Esophagus muscularis mucosa (tissue), 4 donors: ENCODE measurements at regions not wholly inside any gene's neighbourhood (a gene's known extent, or its start where the extent isn't known, plus 50 kb on each side); places are given as distances from the start of the nearest gene placed in this dataset.

Source experiments
- DNase-seq: peaks from one replicate; pipeline ENCODE4 v3.0.0-alpha.2; 2017; ENCODE audit errors: extremely low spot score
- H3K27ac ChIP-seq, 4 donors: fragments of 200-600 bp; sonication (generic); replicated peaks in 1 of 4; 1 replicate in 3 of 4; 2 replicates in 1 of 4; pipeline ENCODE4 v1.5.1; 2016 to 2019; ENCODE audit warnings: mild to moderate bottlenecking in 1 of 4
- H3K27me3 ChIP-seq, 4 donors: fragments of 200-600 bp; sonication (generic); one replicate each; pipeline versions ENCODE4 v1.5.1 to v1.6.0; 2016 to 2019
- H3K36me3 ChIP-seq, 4 donors: fragments of 200-600 bp; sonication (generic); one replicate each; pipeline ENCODE4 v1.5.1; 2016 to 2019
- H3K4me1 ChIP-seq, 4 donors: fragments of 200-600 bp; sonication (generic); one replicate each; pipeline ENCODE4 v1.5.1; 2016 to 2019
- H3K4me3 ChIP-seq, 4 donors: fragments of 200-600 bp; sonication (generic); 1 replicate in 2 of 4; 2 replicates in 2 of 4; pipeline ENCODE4 v1.5.1; 2016 to 2019; ENCODE audit warnings: mild to moderate bottlenecking in 4 of 4, moderate library complexity in 1 of 4
- H3K9me3 ChIP-seq, 4 donors: fragments of 200-600 bp; sonication (generic); 1 replicate in 3 of 4; 2 replicates in 1 of 4; pipeline ENCODE4 v1.5.1; 2016 to 2019
- EP300 ChIP-seq: sonication (generic); formaldehyde crosslinking; IDR thresholded peaks from one replicate; pipeline ENCODE4 v1.6.1; 2017; ENCODE audit warnings: antibody characterized with exemption
- POLR2A ChIP-seq: fragments of 450-650 bp; IDR thresholded peaks from one replicate; pipeline ENCODE4 v1.6.1; 2017; ENCODE audit warnings: antibody characterized with exemption, moderate library complexity, mild to moderate bottlenecking, low read depth
- POLR2AphosphoS5 ChIP-seq, 2 donors: sonication (generic); formaldehyde crosslinking; IDR thresholded peaks; one replicate each; pipeline ENCODE4 v1.6.1; 2017; ENCODE audit warnings: antibody characterized with exemption in 2 of 2
- WGBS: methylation state at CpG from one replicate; pipeline ENCODE4 v1.1.5; 2018; 5-methylcytosine and 5-hydroxymethylcytosine counted together
- intact Hi-C: fragments of 100-400 bp; cut with DNase I; formaldehyde crosslinking; loops from one replicate; pipeline ENCODE4 v1.15.1; 2023
- TF ChIP-seq, protein P1 (sequence below), 3 experiments: fragments of 200-600 bp in 2 of 3; fragments of 450-650 bp in 1 of 3; sonication (generic) in 2 of 3; IDR thresholded peaks; one replicate each; pipeline ENCODE4 v1.5.1; 2017 to 2019; ENCODE audit warnings: antibody characterized with exemption in 3 of 3, mild to moderate bottlenecking in 2 of 3, moderate library complexity in 1 of 3

- no peak overlapping the region for H3K27ac ChIP-seq
- H3K9me3 ChIP-seq, result no peaks in the 10 kb centered on the region
- H3K4me3 ChIP-seq, result no peak overlapping the region
- no peaks in the 10 kb centered on the region for H3K27me3 ChIP-seq
- intact Hi-C loops, result loop anchor here (10.0 kb wide), 1 partner anchor 251 kb away; no protein-coding TSS in a partner anchor
- TF ChIP-seq, protein P1, sequence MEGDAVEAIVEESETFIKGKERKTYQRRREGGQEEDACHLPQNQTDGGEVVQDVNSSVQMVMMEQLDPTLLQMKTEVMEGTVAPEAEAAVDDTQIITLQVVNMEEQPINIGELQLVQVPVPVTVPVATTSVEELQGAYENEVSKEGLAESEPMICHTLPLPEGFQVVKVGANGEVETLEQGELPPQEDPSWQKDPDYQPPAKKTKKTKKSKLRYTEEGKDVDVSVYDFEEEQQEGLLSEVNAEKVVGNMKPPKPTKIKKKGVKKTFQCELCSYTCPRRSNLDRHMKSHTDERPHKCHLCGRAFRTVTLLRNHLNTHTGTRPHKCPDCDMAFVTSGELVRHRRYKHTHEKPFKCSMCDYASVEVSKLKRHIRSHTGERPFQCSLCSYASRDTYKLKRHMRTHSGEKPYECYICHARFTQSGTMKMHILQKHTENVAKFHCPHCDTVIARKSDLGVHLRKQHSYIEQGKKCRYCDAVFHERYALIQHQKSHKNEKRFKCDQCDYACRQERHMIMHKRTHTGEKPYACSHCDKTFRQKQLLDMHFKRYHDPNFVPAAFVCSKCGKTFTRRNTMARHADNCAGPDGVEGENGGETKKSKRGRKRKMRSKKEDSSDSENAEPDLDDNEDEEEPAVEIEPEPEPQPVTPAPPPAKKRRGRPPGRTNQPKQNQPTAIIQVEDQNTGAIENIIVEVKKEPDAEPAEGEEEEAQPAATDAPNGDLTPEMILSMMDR (IDR thresholded peaks at IDR 0.05), result peak; percentile 24 to 34 (median 31)
- no peak for TF ChIP-seq POLR2A
- no peaks in the 10 kb centered on the region for H3K36me3 ChIP-seq
- DNase-seq, result peak; percentile 14
- H3K4me1 ChIP-seq, result no peaks in the 10 kb centered on the region
Observed at GRCh38 chr3:160163229-160163878, 61.9 kb upstream of the C3orf80 start.

GRCh38 chr3:160168246-160168645, 57.0 kb upstream of the C3orf80 start:
- TF ChIP-seq EP300 (no peak), POLR2A (no peak), POLR2AphosphoS5 (IDR thresholded peaks at IDR 0.05) (no peak)
- TF ChIP-seq, protein P1 (IDR thresholded peaks at IDR 0.05), result no peak
- intact Hi-C loops, result loop anchor here (10.0 kb wide), 1 partner anchor 247 kb away; no protein-coding TSS in a partner anchor

GRCh38 chr3:160169139-160169976, 55.9 kb upstream of the C3orf80 start:
- Histone ChIP-seq H3K27ac (no peak overlapping the region), H3K36me3 (no peaks in the 10 kb centered on the region), H3K9me3 (no peaks in the 10 kb centered on the region), H3K27me3 (no peaks in the 10 kb centered on the region), H3K4me3 (no peak overlapping the region), H3K4me1 (no peaks in the 10 kb centered on the region)
- TF ChIP-seq, protein P1 (IDR thresholded peaks at IDR 0.05), result no peak
- no peak for TF ChIP-seq POLR2AphosphoS5 (IDR thresholded peaks at IDR 0.05)
- TF ChIP-seq EP300, result no peak
- TF ChIP-seq POLR2A, result no peak
- intact Hi-C loops, result loop anchor here (10.0 kb wide), 1 partner anchor 245 kb away; no protein-coding TSS in a partner anchor
- 66% methylated on average over 7 of the region's 7 CpGs for WGBS
- peak; percentile 91 for DNase-seq

More at GRCh38 chr3:160168246-160168645, 57.0 kb upstream of the C3orf80 start:
- Histone ChIP-seq H3K9me3 (no peaks in the 10 kb centered on the region), H3K27me3 (no peaks in the 10 kb centered on the region), H3K36me3 (no peaks in the 10 kb centered on the region), H3K4me3 (no peak overlapping the region), H3K27ac (no peak overlapping the region), H3K4me1 (no peaks in the 10 kb centered on the region)
- WGBS, result 87% methylated on average over 2 of the region's 2 CpGs
- no peak for DNase-seq

GRCh38 chr3:160170409-160171370, 54.5 kb upstream of the C3orf80 start:
- no peak overlapping the region for H3K4me3 ChIP-seq
- no peaks in the 10 kb centered on the region for H3K27me3 ChIP-seq
- H3K36me3 ChIP-seq, result no peaks in the 10 kb centered on the region
- TF ChIP-seq POLR2A (no peak), POLR2AphosphoS5 (IDR thresholded peaks at IDR 0.05) (no peak), EP300 (no peak)
- TF ChIP-seq, protein P1 (IDR thresholded peaks at IDR 0.05), result no peak
- WGBS, result 81% methylated on average over 3 of the region's 3 CpGs
- intact Hi-C loops, result no loop called here
- no peak overlapping the region for H3K27ac ChIP-seq
- peak; percentile 34 for DNase-seq
- H3K4me1 ChIP-seq, result no peaks in the 10 kb centered on the region
- H3K9me3 ChIP-seq, result no peaks in the 10 kb centered on the region
